ENCODE measurements at regions not wholly inside any gene's neighbourhood (a gene's known extent, or its start where the extent isn't known, plus 50 kb on each side); places are given as distances from the start of the nearest gene placed in this dataset.
"Not testable (repeated sequence)": the region's sequence is repeated elsewhere in the genome, so short reads cannot be mapped to it uniquely, and the experiment has no call there.

GRCh38 chr2:176777262-176777661 is 435.3 kb upstream of the HNRNPA3 start:
- DNase-seq, result no peak

- no peak for DNase-seq
Observed at GRCh38 chr2:176779917-176780316, 432.7 kb upstream of the HNRNPA3 start.

GRCh38 chr2:176780348-176780747 is 432.2 kb upstream of the HNRNPA3 start:
- DNase-seq, result no peak

- no peak for DNase-seq
Observed at GRCh38 chr2:176781570-176782217, 430.9 kb upstream of the HNRNPA3 start.

- DNase-seq, result no peak
Observed at GRCh38 chr2:176784633-176785200, 427.9 kb upstream of the HNRNPA3 start.

GRCh38 chr2:176789751-176790150 is 422.8 kb upstream of the HNRNPA3 start:
- DNase-seq, result no peak

GRCh38 chr2:176790468-176790867 is 422.1 kb upstream of the HNRNPA3 start:
- DNase-seq, result no peak

- DNase-seq, result no peak
Observed at GRCh38 chr2:176793792-176794191, 418.8 kb upstream of the HNRNPA3 start.

- DNase-seq, result no peak
Observed at GRCh38 chr2:176794392-176794791, 418.2 kb upstream of the HNRNPA3 start.

- no peak for DNase-seq
Observed at GRCh38 chr2:176795823-176796222, 416.8 kb upstream of the HNRNPA3 start.

GRCh38 chr2:176796677-176797076 is 415.9 kb upstream of the HNRNPA3 start:
- DNase-seq, result not testable (repeated sequence)

- no peak for DNase-seq
Observed at GRCh38 chr2:176804392-176804791, 408.2 kb upstream of the HNRNPA3 start.

- DNase-seq, result no peak
Observed at GRCh38 chr2:176805345-176805744, 407.2 kb upstream of the HNRNPA3 start.

GRCh38 chr2:176812246-176812775 is 400.3 kb upstream of the HNRNPA3 start:
- no peak for DNase-seq

- no peak for DNase-seq
Observed at GRCh38 chr2:176813156-176813555, 399.4 kb upstream of the HNRNPA3 start.

- DNase-seq, result no peak
Observed at GRCh38 chr2:176813621-176814049, 399.0 kb upstream of the HNRNPA3 start.

GRCh38 chr2:176814274-176814673 is 398.3 kb upstream of the HNRNPA3 start:
- no peak for DNase-seq

GRCh38 chr2:176814740-176815367 is 397.7 kb upstream of the HNRNPA3 start:
- DNase-seq, result no peak

GRCh38 chr2:176817061-176817565 is 395.5 kb upstream of the HNRNPA3 start:
- no peak for DNase-seq

- DNase-seq, result no peak
Observed at GRCh38 chr2:176818076-176818475, 394.5 kb upstream of the HNRNPA3 start.

- no peak for DNase-seq
Observed at GRCh38 chr2:176818617-176819016, 394.0 kb upstream of the HNRNPA3 start.

GRCh38 chr2:176819306-176819705 is 393.3 kb upstream of the HNRNPA3 start:
- no peak for DNase-seq

- DNase-seq, result no peak
Observed at GRCh38 chr2:176820371-176820932, 392.1 kb upstream of the HNRNPA3 start.

GRCh38 chr2:176821350-176821749 is 391.2 kb upstream of the HNRNPA3 start:
- DNase-seq, result no peak

Data from activated CD4-positive, alpha-beta T cell treated with anti-CD3 and anti-CD28 coated beads for 4 hours (primary cell).